OCI-LY1 (cell line): ENCODE measurements at regions not wholly inside any gene's neighbourhood (a gene's known extent, or its start where the extent isn't known, plus 50 kb on each side); places are given as distances from the start of the nearest gene placed in this dataset.

Experiments
- CTCF ChIP-seq: fragments of 200-600 bp; sonication (generic), shearing (Covaris generic); IDR thresholded peaks from 2 replicates; pipeline ENCODE4 v1.5.1; 2017; ENCODE audit warnings: mild to moderate bottlenecking, antibody characterized with exemption, low read length, moderate library complexity, mixed read lengths
- EZH2 ChIP-seq: fragments of 200-600 bp; sonication (generic), shearing (Covaris generic); IDR thresholded peaks from 2 replicates; pipeline ENCODE4 v1.8.0; 2017; ENCODE audit warnings: borderline replicate concordance, mixed run types, mild to moderate bottlenecking, antibody characterized with exemption, low read length, moderate library complexity, mixed read lengths

GRCh38 chr2:66235428-66235827 is 199.5 kb upstream of the MEIS1 start:
- no peak for TF ChIP-seq CTCF
- no peak for TF ChIP-seq EZH2
